ENCODE measurements at regions not wholly inside any gene's neighbourhood (a gene's known extent, or its start where the extent isn't known, plus 50 kb on each side); places are given as distances from the start of the nearest gene placed in this dataset.

- Histone ChIP-seq H3K27me3 (ENCODE audit: insufficient read depth, low read length) (no peaks in the 10 kb centered on the region), H3K4me1 (ENCODE audit: insufficient read depth, low read length) (peaks cover 22% of the 10 kb centered on the region), H3K27ac (ENCODE audit: low read depth, low read length) (no peak overlapping the region), H3K9me3 (ENCODE audit: insufficient read depth, low read depth, low read length) (no peaks in the 10 kb centered on the region), H3K4me3 (ENCODE audit: low read length) (no peak overlapping the region), H3K36me3 (ENCODE audit: insufficient read depth, low read length) (no peaks in the 10 kb centered on the region), H3K9ac (ENCODE audit: low read depth, low read length) (no peak overlapping the region)
- 91% methylated on average over 14 of the region's 14 CpGs for WGBS
Observed at GRCh38 chr18:24991141-24992060, 360.6 kb downstream of the ZNF521 start.

- Histone ChIP-seq H3K27me3 (ENCODE audit: insufficient read depth, low read length) (no peaks in the 10 kb centered on the region), H3K9me3 (ENCODE audit: insufficient read depth, low read depth, low read length) (no peaks in the 10 kb centered on the region), H3K4me1 (ENCODE audit: insufficient read depth, low read length) (peaks cover 11% of the 10 kb centered on the region), H3K27ac (ENCODE audit: low read depth, low read length) (no peak overlapping the region), H3K9ac (ENCODE audit: low read depth, low read length) (no peak overlapping the region), H3K4me3 (ENCODE audit: low read length) (no peak overlapping the region), H3K36me3 (ENCODE audit: insufficient read depth, low read length) (no peaks in the 10 kb centered on the region)
- WGBS: 94% methylated on average over 2 of the region's 2 CpGs
Observed at GRCh38 chr18:24992491-24992890, 359.5 kb downstream of the ZNF521 start.

GRCh38 chr18:24993628-24994027 is 358.3 kb downstream of the ZNF521 start:
- Histone ChIP-seq H3K9ac (ENCODE audit: low read depth, low read length) (no peak overlapping the region), H3K9me3 (ENCODE audit: insufficient read depth, low read depth, low read length) (no peaks in the 10 kb centered on the region), H3K36me3 (ENCODE audit: insufficient read depth, low read length) (no peaks in the 10 kb centered on the region), H3K27ac (ENCODE audit: low read depth, low read length) (no peak overlapping the region), H3K27me3 (ENCODE audit: insufficient read depth, low read length) (no peaks in the 10 kb centered on the region), H3K4me3 (ENCODE audit: low read length) (no peak overlapping the region), H3K4me1 (ENCODE audit: insufficient read depth, low read length) (no peaks in the 10 kb centered on the region; the same call in 1 of the 2 replicates)
- 91% methylated on average over 6 of the region's 6 CpGs for WGBS

- Histone ChIP-seq H3K4me3 (ENCODE audit: low read length) (no peak overlapping the region), H3K27ac (ENCODE audit: low read depth, low read length) (no peak overlapping the region), H3K9me3 (ENCODE audit: insufficient read depth, low read depth, low read length) (peaks cover 12% of the 10 kb centered on the region; the same call in 1 of the 2 replicates), H3K9ac (ENCODE audit: low read depth, low read length) (no peak overlapping the region), H3K27me3 (ENCODE audit: insufficient read depth, low read length) (no peaks in the 10 kb centered on the region), H3K36me3 (ENCODE audit: insufficient read depth, low read length) (no peaks in the 10 kb centered on the region), H3K4me1 (ENCODE audit: insufficient read depth, low read length) (no peaks in the 10 kb centered on the region)
- 91% methylated on average over 4 of the region's 4 CpGs for WGBS
Observed at GRCh38 chr18:24995056-24995455, 356.9 kb downstream of the ZNF521 start.

- WGBS: 93% methylated on average over 2 of the region's 2 CpGs
- Histone ChIP-seq H3K9me3 (ENCODE audit: insufficient read depth, low read depth, low read length) (peaks cover 16% of the 10 kb centered on the region; the same call in 1 of the 2 replicates), H3K27me3 (ENCODE audit: insufficient read depth, low read length) (no peaks in the 10 kb centered on the region), H3K27ac (ENCODE audit: low read depth, low read length) (no peak overlapping the region), H3K4me3 (ENCODE audit: low read length) (no peak overlapping the region), H3K4me1 (ENCODE audit: insufficient read depth, low read length) (no peaks in the 10 kb centered on the region), H3K36me3 (ENCODE audit: insufficient read depth, low read length) (no peaks in the 10 kb centered on the region), H3K9ac (ENCODE audit: low read depth, low read length) (no peak overlapping the region)
Observed at GRCh38 chr18:24995755-24996154, 356.2 kb downstream of the ZNF521 start.

- 98% methylated on average over 3 of the region's 3 CpGs for WGBS
- Histone ChIP-seq H3K27me3 (ENCODE audit: insufficient read depth, low read length) (no peaks in the 10 kb centered on the region), H3K9ac (ENCODE audit: low read depth, low read length) (no peak overlapping the region), H3K4me1 (ENCODE audit: insufficient read depth, low read length) (no peaks in the 10 kb centered on the region), H3K27ac (ENCODE audit: low read depth, low read length) (no peak overlapping the region), H3K4me3 (ENCODE audit: low read length) (no peak overlapping the region), H3K36me3 (ENCODE audit: insufficient read depth, low read length) (no peaks in the 10 kb centered on the region), H3K9me3 (ENCODE audit: insufficient read depth, low read depth, low read length) (peaks cover 16% of the 10 kb centered on the region; the same call in 1 of the 2 replicates)
Observed at GRCh38 chr18:24999650-25000267, 352.2 kb downstream of the ZNF521 start.

- Histone ChIP-seq H3K4me3 (ENCODE audit: low read length) (no peak overlapping the region), H3K27me3 (ENCODE audit: insufficient read depth, low read length) (no peaks in the 10 kb centered on the region), H3K27ac (ENCODE audit: low read depth, low read length) (no peak overlapping the region), H3K36me3 (ENCODE audit: insufficient read depth, low read length) (no peaks in the 10 kb centered on the region), H3K9ac (ENCODE audit: low read depth, low read length) (no peak overlapping the region), H3K9me3 (ENCODE audit: insufficient read depth, low read depth, low read length) (peaks cover 16% of the 10 kb centered on the region; the same call in 1 of the 2 replicates), H3K4me1 (ENCODE audit: insufficient read depth, low read length) (no peaks in the 10 kb centered on the region)
- WGBS: 100% methylated on average over 2 of the region's 2 CpGs
Observed at GRCh38 chr18:25001803-25002202, 350.2 kb downstream of the ZNF521 start.

- H3K4me3 ChIP-seq (ENCODE audit: low read length): no peak overlapping the region
- no peaks in the 10 kb centered on the region for H3K27me3 ChIP-seq (ENCODE audit: insufficient read depth, low read length)
- H3K4me1 ChIP-seq (ENCODE audit: insufficient read depth, low read length): no peaks in the 10 kb centered on the region
- no peaks in the 10 kb centered on the region for H3K9me3 ChIP-seq (ENCODE audit: insufficient read depth, low read depth, low read length)
- WGBS: 92% methylated on average over 6 of the region's 6 CpGs
- H3K27ac ChIP-seq (ENCODE audit: low read depth, low read length): no peak overlapping the region
- no peaks in the 10 kb centered on the region for H3K36me3 ChIP-seq (ENCODE audit: insufficient read depth, low read length)
- H3K9ac ChIP-seq (ENCODE audit: low read depth, low read length): no peak overlapping the region
Observed at GRCh38 chr18:25005541-25006403, 346.2 kb downstream of the ZNF521 start.

- no peak overlapping the region for H3K27ac ChIP-seq (ENCODE audit: low read depth, low read length)
- H3K4me1 ChIP-seq (ENCODE audit: insufficient read depth, low read length): no peaks in the 10 kb centered on the region
- no peaks in the 10 kb centered on the region for H3K9me3 ChIP-seq (ENCODE audit: insufficient read depth, low read depth, low read length)
- 91% methylated on average over 4 of the region's 4 CpGs for WGBS
- no peak overlapping the region for H3K9ac ChIP-seq (ENCODE audit: low read depth, low read length)
- H3K27me3 ChIP-seq (ENCODE audit: insufficient read depth, low read length): no peaks in the 10 kb centered on the region
- H3K36me3 ChIP-seq (ENCODE audit: insufficient read depth, low read length): no peaks in the 10 kb centered on the region
- no peak overlapping the region for H3K4me3 ChIP-seq (ENCODE audit: low read length)
Observed at GRCh38 chr18:25010623-25011374, 341.2 kb downstream of the ZNF521 start.

Measured in HUES64 (cell line).